ENCODE measurements at regions not wholly inside any gene's neighbourhood (a gene's known extent, or its start where the extent isn't known, plus 50 kb on each side); places are given as distances from the start of the nearest gene placed in this dataset.

DNA sequence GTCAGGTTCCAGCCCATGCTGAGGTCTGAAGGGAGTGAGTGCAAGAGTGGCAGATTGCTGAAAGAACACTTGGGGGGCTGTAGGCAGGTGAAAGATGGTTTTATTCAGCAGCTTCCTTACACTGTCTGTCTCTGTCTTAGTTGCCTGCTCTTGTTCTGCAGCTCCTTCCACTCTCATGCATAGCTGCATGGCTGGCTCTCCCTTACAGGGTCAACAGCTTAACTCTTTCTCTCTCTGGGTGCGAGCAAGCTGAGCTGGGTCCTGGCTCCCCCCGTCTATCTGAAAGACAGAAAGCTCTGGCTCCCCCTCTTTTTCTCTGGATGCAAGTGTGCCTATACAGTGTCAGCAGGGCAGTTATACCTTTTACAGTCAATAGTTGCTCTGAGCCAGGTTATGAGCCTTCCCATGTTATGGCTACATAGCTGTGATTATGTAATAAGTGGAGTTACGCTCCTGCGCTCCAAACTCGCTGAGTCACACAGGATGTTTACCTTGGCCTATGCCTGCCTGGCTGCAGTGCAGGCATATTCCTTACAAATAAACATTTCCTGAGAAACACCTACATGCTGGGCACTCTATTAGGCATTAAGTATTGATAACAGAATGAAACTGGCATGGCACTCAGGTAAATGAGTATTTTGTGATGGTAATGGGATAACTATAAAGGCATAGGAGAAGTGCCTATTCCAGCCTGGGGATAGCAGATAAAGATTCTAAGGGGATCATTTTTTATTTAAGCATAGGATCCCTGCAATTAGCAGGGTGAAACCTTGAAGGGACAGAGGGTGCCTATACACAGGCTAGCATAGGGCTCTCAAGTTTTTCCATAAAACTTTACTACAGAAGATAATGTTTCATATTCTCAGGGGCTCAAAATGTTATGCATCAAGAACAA lies 826.9 kb upstream of the PCDH9 start:
- no peaks in the 10 kb centered on the region for H3K9me3 ChIP-seq (ENCODE audit: control insufficient read depth, low read length)
- WGBS, 2 donors: 51 to 58% methylated on average over 5 of the region's 5 CpGs

DNA sequence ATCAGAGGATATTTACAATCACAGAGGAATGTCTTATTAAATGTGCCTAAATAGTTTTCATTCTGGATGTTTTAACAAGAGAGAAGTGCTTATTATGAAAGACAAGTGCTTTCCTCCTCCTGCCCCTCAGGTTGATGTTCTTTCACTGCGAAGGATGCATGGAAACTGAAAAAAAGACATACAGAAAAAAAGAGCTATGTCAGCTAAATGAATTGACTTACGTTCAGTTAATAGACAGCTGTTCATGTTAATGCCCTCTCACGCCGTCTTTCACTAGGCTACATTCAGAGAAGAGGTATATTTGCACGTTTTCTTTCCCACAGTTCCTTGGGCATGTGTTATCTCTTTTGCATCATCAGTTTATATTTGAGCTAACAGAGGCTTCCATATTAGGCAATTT lies 821.8 kb upstream of the PCDH9 start:
- H3K9me3 ChIP-seq (ENCODE audit: control insufficient read depth, low read length): no peaks in the 10 kb centered on the region
- DNase-seq: no peak
- WGBS, 2 donors: 71 to 75% methylated on average over 5 of the region's 5 CpGs
- intact Hi-C loops (cut with DNase I): no loop called here
- H3K27ac ChIP-seq (ENCODE audit: low read depth in 1 of 2, low read length in 2 of 2): no peak overlapping the region
- H3K27me3 ChIP-seq (ENCODE audit: control insufficient read depth in 1 of 2, insufficient read depth in 2 of 2, low read length in 1 of 2): no peaks in the 10 kb centered on the region
- H3K4me1 ChIP-seq (ENCODE audit: control insufficient read depth in 1 of 2, insufficient read depth in 2 of 2, low read length in 2 of 2): no peaks in the 10 kb centered on the region
- no peak for ATAC-seq (ENCODE audit: low FRiP score)
- no peak overlapping the region for H3K4me3 ChIP-seq (ENCODE audit: low read length in 2 of 2)
- H3K36me3 ChIP-seq (ENCODE audit: control insufficient read depth in 1 of 2, insufficient read depth in 2 of 2, low read length in 1 of 2): no peaks in the 10 kb centered on the region

More for the DNA sequence above, 826.9 kb upstream of the PCDH9 start:
- no peaks in the 10 kb centered on the region for H3K36me3 ChIP-seq (ENCODE audit: control insufficient read depth in 1 of 2, insufficient read depth in 2 of 2, low read length in 1 of 2)
- intact Hi-C loops (cut with DNase I): no loop called here
- no peaks in the 10 kb centered on the region for H3K27me3 ChIP-seq (ENCODE audit: control insufficient read depth in 1 of 2, insufficient read depth in 2 of 2, low read length in 1 of 2)
- H3K27ac ChIP-seq (ENCODE audit: low read depth in 1 of 2, low read length in 2 of 2): no peak overlapping the region
- DNase-seq (peak in 1 of 2 donors; percentile 57), ATAC-seq (ENCODE audit: low FRiP score) (peak; percentile 44)
- H3K4me3 ChIP-seq (ENCODE audit: low read length in 2 of 2): no peak overlapping the region
- no peaks in the 10 kb centered on the region for H3K4me1 ChIP-seq (ENCODE audit: control insufficient read depth in 1 of 2, insufficient read depth in 2 of 2, low read length in 2 of 2)

DNA sequence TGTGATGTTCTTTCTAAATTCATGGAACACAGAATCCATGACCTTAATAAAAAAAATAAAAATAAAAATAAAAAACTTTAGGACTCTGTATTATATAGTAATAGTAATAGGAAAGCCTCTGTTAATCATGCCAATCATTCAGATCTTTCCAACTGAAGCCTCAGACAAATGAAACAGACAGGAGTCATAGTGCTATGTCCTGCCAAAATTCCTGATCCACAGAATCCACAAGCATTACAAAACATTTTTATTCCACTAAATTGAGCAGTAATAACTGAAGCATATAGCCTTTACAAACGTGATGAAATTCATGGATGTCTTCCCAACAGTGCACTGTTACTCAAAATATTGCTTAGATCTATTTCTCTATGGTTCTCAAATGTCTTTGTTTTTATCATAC lies 820.6 kb upstream of the PCDH9 start:
- Histone ChIP-seq H3K9me3 (ENCODE audit: control insufficient read depth, low read length) (no peaks in the 10 kb centered on the region), H3K4me1 (ENCODE audit: control insufficient read depth in 1 of 2, insufficient read depth in 2 of 2, low read length in 2 of 2) (no peaks in the 10 kb centered on the region), H3K36me3 (ENCODE audit: control insufficient read depth in 1 of 2, insufficient read depth in 2 of 2, low read length in 1 of 2) (no peaks in the 10 kb centered on the region), H3K4me3 (ENCODE audit: low read length in 2 of 2) (no peak overlapping the region), H3K27ac (ENCODE audit: low read depth in 1 of 2, low read length in 2 of 2) (no peak overlapping the region), H3K27me3 (ENCODE audit: control insufficient read depth in 1 of 2, insufficient read depth in 2 of 2, low read length in 1 of 2) (no peaks in the 10 kb centered on the region)
- intact Hi-C loops (cut with DNase I): no loop called here
- WGBS, 2 donors: 37 to 38% methylated on average over 1 of the region's 1 CpG
- ATAC-seq (ENCODE audit: low FRiP score): no peak
- DNase-seq: no peak

DNA sequence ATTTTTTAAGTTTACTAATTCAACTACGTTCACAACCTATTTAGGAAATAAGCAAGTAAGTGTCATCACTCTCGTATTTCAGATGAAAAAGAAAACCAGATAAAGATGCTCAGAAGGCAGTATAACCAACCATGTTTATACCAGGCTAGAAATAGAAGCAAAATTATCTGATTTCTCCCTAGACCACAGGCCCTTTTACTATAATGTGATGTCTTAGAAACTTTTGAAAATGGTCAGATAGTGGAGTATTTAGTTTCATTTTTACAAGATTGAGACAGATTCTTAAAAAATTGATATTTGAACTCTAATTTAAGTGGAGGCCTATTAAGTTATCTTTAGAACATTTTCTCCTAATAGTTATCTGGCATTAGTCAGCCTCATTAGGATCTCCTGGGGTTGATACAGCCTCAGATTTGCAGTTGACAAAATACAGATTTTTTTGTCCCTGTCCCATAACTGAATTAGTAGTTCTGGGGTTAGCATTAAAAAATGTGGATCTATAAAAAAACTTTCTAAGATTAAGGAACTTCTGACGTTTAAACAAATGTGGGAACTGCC lies 818.7 kb upstream of the PCDH9 start:
- ATAC-seq (ENCODE audit: low FRiP score) (no peak), DNase-seq (no peak)
- WGBS, 2 donors: 32 to 33% methylated on average over 3 of the region's 3 CpGs
- H3K4me3 ChIP-seq (ENCODE audit: low read length in 2 of 2): no peak overlapping the region
- H3K27me3 ChIP-seq (ENCODE audit: control insufficient read depth in 1 of 2, insufficient read depth in 2 of 2, low read length in 1 of 2): no peaks in the 10 kb centered on the region
- intact Hi-C loops (cut with DNase I): no loop called here
- H3K9me3 ChIP-seq (ENCODE audit: control insufficient read depth, low read length): no peaks in the 10 kb centered on the region
- H3K36me3 ChIP-seq (ENCODE audit: control insufficient read depth in 1 of 2, insufficient read depth in 2 of 2, low read length in 1 of 2): no peaks in the 10 kb centered on the region
- no peaks in the 10 kb centered on the region for H3K4me1 ChIP-seq (ENCODE audit: control insufficient read depth in 1 of 2, insufficient read depth in 2 of 2, low read length in 2 of 2)
- H3K27ac ChIP-seq (ENCODE audit: low read depth in 1 of 2, low read length in 2 of 2): no peak overlapping the region

DNA sequence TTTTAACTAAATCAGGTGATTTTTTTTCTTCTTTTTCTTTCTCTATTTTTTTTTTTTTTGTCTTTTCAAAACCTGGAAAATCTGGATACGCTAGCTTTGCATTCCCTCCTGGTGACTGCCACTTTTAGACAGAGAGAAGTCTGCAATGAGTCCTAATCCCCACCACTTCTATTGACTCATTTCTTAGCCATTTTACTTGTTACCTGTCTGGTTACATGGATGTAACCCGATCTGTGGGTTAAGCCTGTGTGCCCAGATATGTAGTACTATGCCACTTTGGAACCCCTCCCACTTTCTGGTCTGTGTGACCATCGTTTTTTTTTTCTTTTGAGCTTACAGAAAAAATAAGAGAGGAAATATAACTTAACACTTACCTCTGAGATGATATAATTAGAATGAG lies 817.8 kb upstream of the PCDH9 start:
- H3K9me3 ChIP-seq (ENCODE audit: control insufficient read depth, low read length): no peaks in the 10 kb centered on the region
- DNase-seq (no peak), ATAC-seq (ENCODE audit: low FRiP score) (no peak)
- intact Hi-C loops (cut with DNase I): no loop called here
- H3K4me1 ChIP-seq (ENCODE audit: control insufficient read depth in 1 of 2, insufficient read depth in 2 of 2, low read length in 2 of 2): no peaks in the 10 kb centered on the region
- no peak overlapping the region for H3K4me3 ChIP-seq (ENCODE audit: low read length in 2 of 2)
- WGBS, 2 donors: 62 to 64% methylated on average over 3 of the region's 3 CpGs
- H3K27me3 ChIP-seq (ENCODE audit: control insufficient read depth in 1 of 2, insufficient read depth in 2 of 2, low read length in 1 of 2): no peaks in the 10 kb centered on the region
- H3K36me3 ChIP-seq (ENCODE audit: control insufficient read depth in 1 of 2, insufficient read depth in 2 of 2, low read length in 1 of 2): no peaks in the 10 kb centered on the region
- no peak overlapping the region for H3K27ac ChIP-seq (ENCODE audit: low read depth in 1 of 2, low read length in 2 of 2)

DNA sequence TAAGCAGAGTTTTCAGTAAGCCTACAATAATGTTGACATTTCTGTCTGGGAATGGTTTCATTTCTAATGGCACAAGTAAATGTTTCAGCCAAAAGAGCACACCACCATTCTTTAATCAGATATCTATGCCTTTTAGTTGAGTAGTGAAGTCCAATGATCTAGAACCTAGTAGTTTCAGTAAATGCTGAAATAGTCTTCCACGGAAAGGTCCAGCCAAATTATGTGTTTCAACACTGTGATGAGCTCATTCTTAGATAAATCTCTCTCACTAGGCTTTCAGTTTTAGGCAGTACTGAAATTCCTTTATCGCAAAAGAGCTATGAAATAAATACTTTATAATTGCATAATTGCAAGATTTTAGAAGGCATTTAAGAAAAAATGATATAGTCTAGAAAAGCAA lies 816.8 kb upstream of the PCDH9 start:
- intact Hi-C loops (cut with DNase I): no loop called here
- Histone ChIP-seq H3K4me3 (ENCODE audit: low read length in 2 of 2) (no peak overlapping the region), H3K4me1 (ENCODE audit: control insufficient read depth in 1 of 2, insufficient read depth in 2 of 2, low read length in 2 of 2) (no peaks in the 10 kb centered on the region), H3K27ac (ENCODE audit: low read depth in 1 of 2, low read length in 2 of 2) (no peak overlapping the region), H3K36me3 (ENCODE audit: control insufficient read depth in 1 of 2, insufficient read depth in 2 of 2, low read length in 1 of 2) (no peaks in the 10 kb centered on the region), H3K9me3 (ENCODE audit: control insufficient read depth, low read length) (no peaks in the 10 kb centered on the region), H3K27me3 (ENCODE audit: control insufficient read depth in 1 of 2, insufficient read depth in 2 of 2, low read length in 1 of 2) (no peaks in the 10 kb centered on the region)
- WGBS, 2 donors: 76 to 77% methylated on average over 2 of the region's 2 CpGs
- ATAC-seq (ENCODE audit: low FRiP score) (no peak), DNase-seq (no peak)

DNA sequence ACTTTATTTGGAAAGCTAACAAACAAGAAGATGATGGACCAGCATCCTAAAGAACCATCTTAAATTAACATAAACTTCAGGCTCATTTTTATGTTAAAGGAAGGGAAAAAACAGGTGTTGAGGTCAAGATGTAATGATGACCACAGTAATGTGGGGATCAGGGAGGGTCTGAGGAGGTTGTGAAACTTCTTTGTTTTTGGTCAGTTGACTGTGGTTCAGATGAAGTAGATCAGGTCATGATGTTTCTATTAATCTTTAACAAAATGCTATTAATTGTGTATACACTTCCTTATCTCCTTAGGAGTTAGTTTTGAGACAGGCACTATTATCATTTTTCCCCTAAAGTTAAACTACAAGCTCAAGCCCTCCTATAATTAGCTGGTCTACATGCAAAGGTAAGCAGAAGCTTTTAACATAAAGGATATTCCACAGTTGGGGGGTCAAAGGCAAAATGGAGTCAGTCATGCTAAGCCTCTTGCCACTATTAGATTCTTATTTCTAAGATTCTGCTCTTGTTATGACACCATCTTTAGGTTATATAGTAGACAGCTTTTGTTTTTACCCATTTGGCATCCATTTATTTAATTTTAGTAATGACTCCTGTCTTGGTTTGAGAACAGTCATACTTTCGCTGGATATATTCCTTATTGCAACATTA lies 800.1 kb upstream of the PCDH9 start:
- intact Hi-C loops (cut with DNase I): no loop called here
- H3K4me3 ChIP-seq (ENCODE audit: low read length in 2 of 2): no peak overlapping the region
- no peaks in the 10 kb centered on the region for H3K9me3 ChIP-seq (ENCODE audit: control insufficient read depth, low read length)
- no peaks in the 10 kb centered on the region for H3K4me1 ChIP-seq (ENCODE audit: control insufficient read depth in 1 of 2, insufficient read depth in 2 of 2, low read length in 2 of 2)
- DNase-seq: no peak
- H3K27ac ChIP-seq (ENCODE audit: low read depth in 1 of 2, low read length in 2 of 2): no peak overlapping the region
- 63 to 79% methylated on average over 1 of the region's 1 CpG for WGBS, 2 donors
- ATAC-seq (ENCODE audit: low FRiP score): no peak
- H3K27me3 ChIP-seq (ENCODE audit: control insufficient read depth in 1 of 2, insufficient read depth in 2 of 2, low read length in 1 of 2): no peaks in the 10 kb centered on the region
- no peaks in the 10 kb centered on the region for H3K36me3 ChIP-seq (ENCODE audit: control insufficient read depth in 1 of 2, insufficient read depth in 2 of 2, low read length in 1 of 2)

DNA sequence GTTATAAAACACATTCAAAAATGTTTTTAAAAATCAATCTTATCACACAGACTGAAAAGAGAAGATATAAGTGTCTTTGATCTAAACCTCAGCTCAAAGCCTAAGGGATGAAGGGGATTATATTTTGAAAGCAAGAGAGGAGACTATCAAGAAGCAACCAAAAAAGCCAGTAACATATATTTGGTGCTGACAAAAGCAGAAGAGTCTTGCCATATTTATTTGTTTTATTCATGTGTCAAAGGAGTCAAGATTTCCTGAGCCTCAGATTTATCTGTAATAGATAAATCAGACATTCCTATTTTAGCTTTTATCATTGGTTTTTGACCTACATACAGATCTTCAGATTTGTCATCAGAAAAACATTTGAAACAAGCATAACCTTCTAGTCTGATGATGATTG lies 798.6 kb upstream of the PCDH9 start:
- intact Hi-C loops (cut with DNase I): no loop called here
- ATAC-seq (ENCODE audit: low FRiP score) (no peak), DNase-seq (no peak)
- Histone ChIP-seq H3K27me3 (ENCODE audit: control insufficient read depth in 1 of 2, insufficient read depth in 2 of 2, low read length in 1 of 2) (no peaks in the 10 kb centered on the region), H3K27ac (ENCODE audit: low read depth in 1 of 2, low read length in 2 of 2) (no peak overlapping the region), H3K4me1 (ENCODE audit: control insufficient read depth in 1 of 2, insufficient read depth in 2 of 2, low read length in 2 of 2) (no peaks in the 10 kb centered on the region), H3K36me3 (ENCODE audit: control insufficient read depth in 1 of 2, insufficient read depth in 2 of 2, low read length in 1 of 2) (no peaks in the 10 kb centered on the region), H3K9me3 (ENCODE audit: control insufficient read depth, low read length) (no peaks in the 10 kb centered on the region), H3K4me3 (ENCODE audit: low read length in 2 of 2) (no peak overlapping the region)

DNA sequence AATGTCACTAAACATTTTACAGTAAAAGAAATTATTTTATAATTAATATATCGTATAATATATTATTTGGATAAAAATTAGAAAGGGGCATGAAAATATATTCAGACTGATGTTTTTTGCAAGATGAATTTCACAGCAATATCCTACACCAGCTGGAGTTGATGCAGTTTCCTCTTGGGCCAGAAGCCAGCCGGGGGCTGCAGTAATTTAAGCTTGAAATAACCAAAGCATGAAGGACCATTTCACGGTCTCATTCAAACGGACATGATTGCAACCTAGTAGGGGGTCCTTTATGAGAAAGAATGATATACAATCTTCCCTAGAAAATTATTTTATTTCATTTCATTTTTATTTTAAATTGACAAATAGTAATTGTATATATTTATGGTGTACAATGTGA lies 797.2 kb upstream of the PCDH9 start:
- no peaks in the 10 kb centered on the region for H3K36me3 ChIP-seq (ENCODE audit: control insufficient read depth in 1 of 2, insufficient read depth in 2 of 2, low read length in 1 of 2)
- H3K27ac ChIP-seq (ENCODE audit: low read depth in 1 of 2, low read length in 2 of 2): no peak overlapping the region
- WGBS, 2 donors: 33 to 35% methylated on average over 4 of the region's 4 CpGs
- DNase-seq: no peak
- no peaks in the 10 kb centered on the region for H3K4me1 ChIP-seq (ENCODE audit: control insufficient read depth in 1 of 2, insufficient read depth in 2 of 2, low read length in 2 of 2)
- intact Hi-C loops (cut with DNase I): no loop called here
- no peak for ATAC-seq (ENCODE audit: low FRiP score)
- no peaks in the 10 kb centered on the region for H3K9me3 ChIP-seq (ENCODE audit: control insufficient read depth, low read length)
- H3K4me3 ChIP-seq (ENCODE audit: low read length in 2 of 2): no peak overlapping the region
- no peaks in the 10 kb centered on the region for H3K27me3 ChIP-seq (ENCODE audit: control insufficient read depth in 1 of 2, insufficient read depth in 2 of 2, low read length in 1 of 2)

Measured in aorta (tissue), 5 donors.